HEK293 (cell line): ENCODE measurements at regions not wholly inside any gene's neighbourhood (a gene's known extent, or its start where the extent isn't known, plus 50 kb on each side); places are given as distances from the start of the nearest gene placed in this dataset.

Source experiments
- CTCF ChIA-PET: fragments of 350-600 bp; formaldehyde crosslinking; extraction: SDS; loops from one replicate; lab custom pipeline; 2021; ENCODE audit warnings: antibody characterized with exemption; lab: Yijun Ruan, JAX
- POLR2A ChIA-PET: fragments of 300-600 bp; formaldehyde crosslinking; extraction: SDS; loops from one replicate; lab custom pipeline; 2020; ENCODE audit warnings: antibody characterized with exemption, inconsistent platforms; lab: Yijun Ruan, JAX
- H3K27ac ChIP-seq: fragments of 200-500 bp; sonication (Bioruptor generic); 2 replicates; pipeline ENCODE4 v1.5.1; 2014; ENCODE audit warnings: low read depth, low read length, control low read depth, inconsistent platforms; ENCODE audit errors: extremely low read depth
- H3K36me3 ChIP-seq, 2 experiments: fragments of 200-500 bp in 1 of 2; sonication (Bioruptor generic) in 1 of 2; 1 replicate in 1 of 2; 2 replicates in 1 of 2; pipeline ENCODE4 v1.5.1; 2014 to 2017; ENCODE audit warnings: inconsistent platforms in 2 of 2, low read length in 2 of 2; ENCODE audit not compliant: control insufficient read depth in 2 of 2, insufficient read depth in 1 of 2
- H3K4me1 ChIP-seq: fragments of 200-500 bp; sonication (Bioruptor generic); 2 replicates; pipeline ENCODE4 v1.5.1; 2014; ENCODE audit warnings: mild to moderate bottlenecking, low read length, inconsistent platforms; ENCODE audit not compliant: control insufficient read depth, insufficient read depth
- H3K4me3 ChIP-seq: 2 replicates; pipeline ENCODE4 v1.5.1; 2011; ENCODE audit warnings: low read depth, mild to moderate bottlenecking, control low read depth, low read length, moderate library complexity
- H3K9me3 ChIP-seq: fragments of 200-500 bp; sonication (Bioruptor generic); 2 replicates; pipeline ENCODE4 v1.5.1; 2014; ENCODE audit warnings: low read depth, low read length, inconsistent platforms; ENCODE audit not compliant: control insufficient read depth, insufficient read depth
- BCL11A ChIP-seq: fragments of 450-650 bp; formaldehyde crosslinking; IDR thresholded peaks from 2 replicates; pipeline ENCODE4 v1.5.1; 2016; ENCODE audit warnings: low read depth, missing biosample characterization, missing genetic modification characterization
- GLIS1 ChIP-seq: fragments of 450-650 bp; formaldehyde crosslinking; IDR thresholded peaks from 2 replicates; pipeline ENCODE4 v1.5.1; 2016; ENCODE audit warnings: missing biosample characterization, missing genetic modification characterization
- KLF1 ChIP-seq: fragments of 450-650 bp; formaldehyde crosslinking; IDR thresholded peaks from 2 replicates; pipeline ENCODE4 v1.5.1; 2016; ENCODE audit warnings: missing biosample characterization, missing genetic modification characterization
- KLF9 ChIP-seq: fragments of 450-650 bp; formaldehyde crosslinking; IDR thresholded peaks from 2 replicates; pipeline ENCODE4 v1.5.1; 2016; ENCODE audit warnings: missing biosample characterization, missing genetic modification characterization, low read depth
- MZF1 ChIP-seq: fragments of 450-650 bp; formaldehyde crosslinking; IDR thresholded peaks from 2 replicates; pipeline ENCODE4 v1.5.1; 2017; ENCODE audit warnings: missing biosample characterization, missing genetic modification characterization, borderline replicate concordance
- SALL2 ChIP-seq: fragments of 450-650 bp; formaldehyde crosslinking; IDR thresholded peaks from 2 replicates; pipeline ENCODE4 v1.5.0; 2017; ENCODE audit warnings: missing biosample characterization, mild to moderate bottlenecking, missing genetic modification characterization, borderline replicate concordance
- SCRT1 ChIP-seq: fragments of 450-650 bp; formaldehyde crosslinking; IDR thresholded peaks from 2 replicates; pipeline ENCODE4 v1.5.1; 2016; ENCODE audit warnings: missing biosample characterization, missing genetic modification characterization, borderline replicate concordance
- ZBTB21 ChIP-seq: fragments of 450-650 bp; formaldehyde crosslinking; IDR thresholded peaks from 2 replicates; pipeline ENCODE4 v1.5.1; 2017; ENCODE audit warnings: missing biosample characterization, missing genetic modification characterization
- ZNF16 ChIP-seq: fragments of 450-650 bp; formaldehyde crosslinking; IDR thresholded peaks from 2 replicates; pipeline ENCODE4 v1.5.1; 2016; ENCODE audit warnings: low read depth, missing biosample characterization, missing genetic modification characterization
- ZNF354C ChIP-seq: fragments of 450-650 bp; formaldehyde crosslinking; IDR thresholded peaks from 2 replicates; pipeline ENCODE4 v1.5.1; 2016; ENCODE audit warnings: missing biosample characterization, missing genetic modification characterization, low read depth, borderline replicate concordance
- ZNF48 ChIP-seq: fragments of 450-650 bp; formaldehyde crosslinking; IDR thresholded peaks from 2 replicates; pipeline ENCODE4 v1.5.1; 2016; ENCODE audit warnings: missing biosample characterization, missing genetic modification characterization
- ZNF514 ChIP-seq: fragments of 450-650 bp; formaldehyde crosslinking; IDR thresholded peaks from 2 replicates; pipeline ENCODE4 v1.5.1; 2016; ENCODE audit warnings: missing biosample characterization, missing genetic modification characterization
- ZNF530 ChIP-seq: fragments of 450-650 bp; formaldehyde crosslinking; IDR thresholded peaks from 2 replicates; pipeline ENCODE4 v1.5.1; 2016; ENCODE audit warnings: low read depth, missing biosample characterization, missing genetic modification characterization
- ZNF560 ChIP-seq: fragments of 450-650 bp; formaldehyde crosslinking; IDR thresholded peaks from 2 replicates; pipeline ENCODE4 v1.5.1; 2017; ENCODE audit warnings: missing biosample characterization, missing genetic modification characterization, borderline replicate concordance
- ZNF561 ChIP-seq: fragments of 450-650 bp; IDR thresholded peaks from 2 replicates; pipeline ENCODE4 v1.5.1; 2018; ENCODE audit warnings: missing biosample characterization, missing genetic modification characterization, borderline replicate concordance
- ZNF585B ChIP-seq: fragments of 450-650 bp; formaldehyde crosslinking; IDR thresholded peaks from 2 replicates; pipeline ENCODE4 v1.5.1; 2016; ENCODE audit warnings: missing biosample characterization, missing genetic modification characterization
- ZNF692 ChIP-seq: fragments of 450-650 bp; formaldehyde crosslinking; IDR thresholded peaks from 2 replicates; pipeline ENCODE4 v1.5.1; 2016; ENCODE audit warnings: missing biosample characterization, missing genetic modification characterization
- ZNF707 ChIP-seq: fragments of 450-650 bp; formaldehyde crosslinking; IDR thresholded peaks from 2 replicates; pipeline ENCODE4 v1.5.1; 2016; ENCODE audit warnings: missing biosample characterization, missing genetic modification characterization
- ZNF791 ChIP-seq: fragments of 450-650 bp; formaldehyde crosslinking; IDR thresholded peaks from 2 replicates; pipeline ENCODE4 v1.5.1; 2016; ENCODE audit warnings: missing biosample characterization, missing genetic modification characterization
- ZNF792 ChIP-seq: fragments of 450-650 bp; formaldehyde crosslinking; IDR thresholded peaks from 2 replicates; pipeline ENCODE4 v1.5.1; 2016; ENCODE audit warnings: missing biosample characterization, missing genetic modification characterization
- ZNF837 ChIP-seq: fragments of 450-650 bp; formaldehyde crosslinking; IDR thresholded peaks from 2 replicates; pipeline ENCODE4 v1.5.1; 2016; ENCODE audit warnings: missing biosample characterization, missing genetic modification characterization
- ZSCAN23 ChIP-seq: fragments of 450-650 bp; formaldehyde crosslinking; IDR thresholded peaks from 2 replicates; pipeline ENCODE4 v1.5.1; 2016; ENCODE audit warnings: missing biosample characterization, missing genetic modification characterization
- ZSCAN30 ChIP-seq: fragments of 450-650 bp; IDR thresholded peaks from 2 replicates; pipeline ENCODE4 v1.5.1; 2018; ENCODE audit warnings: missing biosample characterization, mild to moderate bottlenecking, missing genetic modification characterization, moderate library complexity
- TF ChIP-seq, protein P1 (sequence below): fragments of 450-650 bp; formaldehyde crosslinking; IDR thresholded peaks from 2 replicates; pipeline ENCODE4 v1.5.1; 2016; ENCODE audit warnings: missing biosample characterization, missing genetic modification characterization
- TF ChIP-seq, protein P2 (sequence below): fragments of 450-650 bp; formaldehyde crosslinking; IDR thresholded peaks from 2 replicates; pipeline ENCODE4 v1.5.1; 2016; ENCODE audit warnings: missing biosample characterization, missing genetic modification characterization, low read depth
- TF ChIP-seq, protein P3 (sequence below): fragments of 450-650 bp; formaldehyde crosslinking; IDR thresholded peaks from 2 replicates; pipeline ENCODE4 v1.5.1; 2016; ENCODE audit warnings: missing biosample characterization, missing genetic modification characterization

DNA sequence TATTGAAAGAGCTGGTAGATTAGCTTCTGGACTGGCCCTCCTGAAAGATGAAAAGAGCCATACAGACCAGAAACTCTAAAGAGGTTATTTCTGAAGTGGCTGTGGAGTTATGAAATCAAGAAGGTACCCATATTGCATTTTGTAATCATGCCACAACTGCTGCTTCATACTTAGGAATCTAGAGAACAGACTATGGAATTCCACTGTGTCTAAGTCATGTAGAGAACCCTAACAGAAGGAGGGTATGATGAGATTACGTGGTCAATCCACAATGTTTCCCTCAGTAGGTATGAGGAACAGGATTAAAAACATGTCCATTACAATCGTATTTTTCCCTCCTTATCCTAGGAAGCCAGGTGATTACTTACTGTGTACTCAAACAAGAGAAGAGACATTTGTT, 708.8 kb downstream of the RERGL start:
- Histone ChIP-seq H3K27ac (no peak overlapping the region), H3K36me3 (no peaks in the 10 kb centered on the region), H3K4me3 (no peak overlapping the region), H3K9me3 (no peaks in the 10 kb centered on the region), H3K4me1 (no peaks in the 10 kb centered on the region)
- CTCF ChIA-PET = no interaction called here
- no peak for TF ChIP-seq ZNF791 (tag by site-specific recombination)
- TF ChIP-seq ZNF561 (tag by site-specific recombination) = no peak
- TF ChIP-seq ZSCAN30 (tag by site-specific recombination) = no peak
- TF ChIP-seq ZNF707 (tag by site-specific recombination) = no peak
- TF ChIP-seq KLF1 = no peak
- TF ChIP-seq, protein P1, sequence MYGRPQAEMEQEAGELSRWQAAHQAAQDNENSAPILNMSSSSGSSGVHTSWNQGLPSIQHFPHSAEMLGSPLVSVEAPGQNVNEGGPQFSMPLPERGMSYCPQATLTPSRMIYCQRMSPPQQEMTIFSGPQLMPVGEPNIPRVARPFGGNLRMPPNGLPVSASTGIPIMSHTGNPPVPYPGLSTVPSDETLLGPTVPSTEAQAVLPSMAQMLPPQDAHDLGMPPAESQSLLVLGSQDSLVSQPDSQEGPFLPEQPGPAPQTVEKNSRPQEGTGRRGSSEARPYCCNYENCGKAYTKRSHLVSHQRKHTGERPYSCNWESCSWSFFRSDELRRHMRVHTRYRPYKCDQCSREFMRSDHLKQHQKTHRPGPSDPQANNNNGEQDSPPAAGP = no peak
- TF ChIP-seq ZBTB21 (tag by site-specific recombination) = no peak
- TF ChIP-seq SCRT1 (tag by site-specific recombination) = no peak
- no peak for TF ChIP-seq ZNF514 (tag by site-specific recombination)
- POLR2A ChIA-PET = no interaction called here

GRCh38 chr12:17372508-17372907, 717.5 kb downstream of the RERGL start:
- CTCF ChIA-PET = no interaction called here
- no peaks in the 10 kb centered on the region for H3K4me1 ChIP-seq
- no peaks in the 10 kb centered on the region for H3K9me3 ChIP-seq
- H3K36me3 ChIP-seq = no peaks in the 10 kb centered on the region
- no peak overlapping the region for H3K27ac ChIP-seq
- POLR2A ChIA-PET = no interaction called here
- no peak overlapping the region for H3K4me3 ChIP-seq
- TF ChIP-seq SALL2 (tag by site-specific recombination) = no peak
- TF ChIP-seq ZNF692 (tag by site-specific recombination) = no peak
- TF ChIP-seq ZNF354C (tag by site-specific recombination) = no peak
- no peak for TF ChIP-seq ZNF530
- no peak for TF ChIP-seq ZNF585B

- CTCF ChIA-PET = no interaction called here
- no peak for TF ChIP-seq ZNF560 (tag by site-specific recombination)
- no peak for TF ChIP-seq ZNF837 (tag by site-specific recombination)
- TF ChIP-seq BCL11A = no peak
- no peak for TF ChIP-seq KLF9
- TF ChIP-seq MZF1 (tag by site-specific recombination) = no peak
- TF ChIP-seq, protein P2, sequence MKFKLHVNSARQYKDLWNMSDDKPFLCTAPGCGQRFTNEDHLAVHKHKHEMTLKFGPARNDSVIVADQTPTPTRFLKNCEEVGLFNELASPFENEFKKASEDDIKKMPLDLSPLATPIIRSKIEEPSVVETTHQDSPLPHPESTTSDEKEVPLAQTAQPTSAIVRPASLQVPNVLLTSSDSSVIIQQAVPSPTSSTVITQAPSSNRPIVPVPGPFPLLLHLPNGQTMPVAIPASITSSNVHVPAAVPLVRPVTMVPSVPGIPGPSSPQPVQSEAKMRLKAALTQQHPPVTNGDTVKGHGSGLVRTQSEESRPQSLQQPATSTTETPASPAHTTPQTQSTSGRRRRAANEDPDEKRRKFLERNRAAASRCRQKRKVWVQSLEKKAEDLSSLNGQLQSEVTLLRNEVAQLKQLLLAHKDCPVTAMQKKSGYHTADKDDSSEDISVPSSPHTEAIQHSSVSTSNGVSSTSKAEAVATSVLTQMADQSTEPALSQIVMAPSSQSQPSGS (tag by site-specific recombination) = no peak
- TF ChIP-seq ZNF48 (tag by site-specific recombination) = no peak
- TF ChIP-seq KLF1 = no peak
- no peak for TF ChIP-seq GLIS1 (tag by site-specific recombination)
- no peak for TF ChIP-seq ZNF792 (tag by site-specific recombination)
- TF ChIP-seq ZSCAN23 (tag by site-specific recombination) = no peak
- TF ChIP-seq, protein P3, sequence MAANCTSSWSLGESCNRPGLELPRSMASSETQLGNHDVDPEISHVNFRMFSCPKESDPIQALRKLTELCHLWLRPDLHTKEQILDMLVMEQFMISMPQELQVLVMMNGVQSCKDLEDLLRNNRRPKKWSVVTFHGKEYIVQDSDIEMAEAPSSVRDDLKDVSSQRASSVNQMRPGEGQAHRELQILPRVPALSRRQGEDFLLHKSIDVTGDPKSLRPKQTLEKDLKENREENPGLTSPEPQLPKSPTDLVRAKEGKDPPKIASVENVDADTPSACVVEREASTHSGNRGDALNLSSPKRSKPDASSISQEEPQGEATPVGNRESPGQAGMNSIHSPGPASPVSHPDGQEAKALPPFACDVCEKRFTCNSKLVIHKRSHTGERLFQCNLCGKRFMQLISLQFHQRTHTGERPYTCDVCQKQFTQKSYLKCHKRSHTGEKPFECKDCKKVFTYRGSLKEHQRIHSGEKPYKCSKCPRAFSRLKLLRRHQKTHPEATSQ (tag by site-specific recombination) = no peak
- no peak for TF ChIP-seq ZNF16 (tag by site-specific recombination)
Observed at GRCh38 chr12:17371491-17372215, 718.3 kb downstream of the RERGL start.

More at GRCh38 chr12:17371491-17372215, 718.3 kb downstream of the RERGL start:
- Histone ChIP-seq H3K4me1 (no peaks in the 10 kb centered on the region), H3K36me3 (no peaks in the 10 kb centered on the region), H3K27ac (no peak overlapping the region), H3K9me3 (no peaks in the 10 kb centered on the region), H3K4me3 (no peak overlapping the region)
- POLR2A ChIA-PET = no interaction called here
